NCI-H510A (cell line): ENCODE measurements at regions not wholly inside any gene's neighbourhood (a gene's known extent, or its start where the extent isn't known, plus 50 kb on each side); places are given as distances from the start of the nearest gene placed in this dataset.

Experiments used
- DNase-seq: peaks from one replicate; lab custom pipeline; 2025; lab: John Stamatoyannopoulos, UW

GRCh38 chr13:34322014-34322742 lies 504.2 kb downstream of the RFC3 start:
- no peak for DNase-seq

- no peak for DNase-seq
Measured at GRCh38 chr13:34322743-34323074, 504.8 kb downstream of the RFC3 start.

GRCh38 chr13:34335014-34336007 lies 517.4 kb downstream of the RFC3 start:
- DNase-seq: no peak

GRCh38 chr13:34338102-34338501 lies 520.2 kb downstream of the RFC3 start:
- no peak for DNase-seq

- no peak for DNase-seq
Measured at GRCh38 chr13:34340534-34340933, 522.6 kb downstream of the RFC3 start.

GRCh38 chr13:34343413-34343940 lies 525.5 kb downstream of the RFC3 start:
- DNase-seq: no peak

GRCh38 chr13:34344816-34345215 lies 526.9 kb downstream of the RFC3 start:
- no peak for DNase-seq

GRCh38 chr13:34345258-34345965 lies 527.5 kb downstream of the RFC3 start:
- DNase-seq: no peak

GRCh38 chr13:34346626-34347025 lies 528.7 kb downstream of the RFC3 start:
- no peak for DNase-seq

GRCh38 chr13:34347784-34348573 lies 530.0 kb downstream of the RFC3 start:
- peak; percentile 59 for DNase-seq

GRCh38 chr13:34349091-34349722 lies 531.3 kb downstream of the RFC3 start:
- no peak for DNase-seq

GRCh38 chr13:34350671-34351070 lies 532.7 kb downstream of the RFC3 start:
- no peak for DNase-seq

- DNase-seq: no peak
Measured at GRCh38 chr13:34351134-34351533, 533.2 kb downstream of the RFC3 start.

- DNase-seq: no peak
Measured at GRCh38 chr13:34352958-34353357, 535.0 kb downstream of the RFC3 start.

GRCh38 chr13:34356686-34357434 lies 538.9 kb downstream of the RFC3 start:
- DNase-seq: no peak

GRCh38 chr13:34357435-34358232 lies 539.7 kb downstream of the RFC3 start:
- DNase-seq: peak; percentile 7

GRCh38 chr13:34358811-34359513 lies 541.0 kb downstream of the RFC3 start:
- no peak for DNase-seq

GRCh38 chr13:34360702-34361101 lies 542.8 kb downstream of the RFC3 start:
- DNase-seq: no peak

- no peak for DNase-seq
Measured at GRCh38 chr13:34361560-34361959, 543.6 kb downstream of the RFC3 start.
